BJ (cell line): ENCODE measurements at regions not wholly inside any gene's neighbourhood (a gene's known extent, or its start where the extent isn't known, plus 50 kb on each side); places are given as distances from the start of the nearest gene placed in this dataset.

ENCODE experiments used
- CTCF ChIA-PET: fragments of 350-600 bp; formaldehyde crosslinking; extraction: SDS; loops from one replicate; lab custom pipeline; 2021; ENCODE audit warnings: antibody characterized with exemption, inconsistent platforms; lab: Yijun Ruan, JAX
- POLR2A ChIA-PET: fragments of 300-600 bp; sonication (Branson Sonifier 250); formaldehyde crosslinking; extraction: SDS; loops from one replicate; lab custom pipeline; 2021; ENCODE audit warnings: antibody characterized with exemption; lab: Charles Lee
- DNase-seq: peaks from one replicate; pipeline ENCODE4 v3.0.0-alpha.2; 2011; ENCODE audit warnings: low read depth
- H3K27me3 ChIP-seq: 2 replicates; pipeline ENCODE4 v1.6.0; 2011; ENCODE audit warnings: low read length; ENCODE audit not compliant: control insufficient read depth, insufficient read depth
- H3K36me3 ChIP-seq: 2 replicates; pipeline ENCODE4 v1.5.1; 2011; ENCODE audit warnings: low read length; ENCODE audit not compliant: control insufficient read depth, insufficient read depth
- H3K4me3 ChIP-seq: 2 replicates; pipeline ENCODE4 v1.5.1; 2011; ENCODE audit warnings: low read depth, mild to moderate bottlenecking, control low read depth, low read length
- TF ChIP-seq, protein P1 (sequence below): IDR thresholded peaks from 2 replicates; pipeline ENCODE4 v1.5.1; 2011; ENCODE audit warnings: low read depth, mild to moderate bottlenecking, control low read depth, inconsistent platforms, low read length, moderate library complexity; ENCODE audit not compliant: insufficient read depth

DNA sequence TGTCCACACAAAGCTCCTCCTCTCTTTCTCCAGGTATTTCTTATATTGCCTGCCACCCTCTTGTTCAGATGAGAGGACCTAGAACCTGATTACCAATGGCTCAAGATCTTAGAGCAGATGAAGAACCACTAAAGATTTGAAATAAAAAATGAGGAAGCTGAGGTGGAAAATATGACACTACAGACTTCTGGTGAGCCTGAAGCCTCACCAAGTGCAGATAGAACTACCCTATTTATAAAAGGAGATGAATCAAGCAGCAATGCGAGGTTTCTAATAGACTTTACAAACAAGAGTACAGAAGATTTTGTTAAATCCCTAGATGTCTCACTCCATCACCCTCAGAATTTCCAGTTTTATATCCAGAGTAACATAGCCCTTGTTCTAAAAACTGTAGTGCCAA is 345.8 kb downstream of the TBC1D4 start:
- ChIA-PET POLR2A (no interaction called here), CTCF (interaction anchor here (0.8 to 0.9 kb wide), 3 partner anchors 15 to 83 kb away, joined by 3 read pairs; no protein-coding TSS in a partner anchor)
- no peak for DNase-seq

DNA sequence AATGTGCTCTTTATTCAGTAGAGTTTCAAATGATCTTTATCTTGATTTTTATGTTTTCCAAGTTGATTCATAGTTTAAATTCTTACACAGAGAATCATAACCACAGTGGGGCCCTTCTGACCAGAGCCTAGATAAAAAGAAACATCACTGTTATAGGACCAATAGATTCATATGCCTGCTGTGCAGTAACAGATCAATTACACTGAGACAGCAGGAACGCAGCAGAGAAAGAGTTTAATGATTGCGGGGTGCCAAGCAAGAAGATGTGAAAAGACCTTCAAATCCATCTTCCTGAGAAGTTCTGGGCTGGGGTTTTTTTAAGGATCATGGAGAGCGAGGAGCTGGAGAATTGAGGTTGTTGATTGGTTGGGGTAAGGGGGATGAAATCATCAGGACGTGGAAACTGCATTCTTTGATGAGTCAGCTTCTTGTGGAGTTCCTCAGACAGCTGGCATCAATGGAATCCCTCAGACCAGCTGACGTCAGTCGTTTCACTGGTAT is 346.6 kb downstream of the TBC1D4 start:
- TF ChIP-seq, protein P1, sequence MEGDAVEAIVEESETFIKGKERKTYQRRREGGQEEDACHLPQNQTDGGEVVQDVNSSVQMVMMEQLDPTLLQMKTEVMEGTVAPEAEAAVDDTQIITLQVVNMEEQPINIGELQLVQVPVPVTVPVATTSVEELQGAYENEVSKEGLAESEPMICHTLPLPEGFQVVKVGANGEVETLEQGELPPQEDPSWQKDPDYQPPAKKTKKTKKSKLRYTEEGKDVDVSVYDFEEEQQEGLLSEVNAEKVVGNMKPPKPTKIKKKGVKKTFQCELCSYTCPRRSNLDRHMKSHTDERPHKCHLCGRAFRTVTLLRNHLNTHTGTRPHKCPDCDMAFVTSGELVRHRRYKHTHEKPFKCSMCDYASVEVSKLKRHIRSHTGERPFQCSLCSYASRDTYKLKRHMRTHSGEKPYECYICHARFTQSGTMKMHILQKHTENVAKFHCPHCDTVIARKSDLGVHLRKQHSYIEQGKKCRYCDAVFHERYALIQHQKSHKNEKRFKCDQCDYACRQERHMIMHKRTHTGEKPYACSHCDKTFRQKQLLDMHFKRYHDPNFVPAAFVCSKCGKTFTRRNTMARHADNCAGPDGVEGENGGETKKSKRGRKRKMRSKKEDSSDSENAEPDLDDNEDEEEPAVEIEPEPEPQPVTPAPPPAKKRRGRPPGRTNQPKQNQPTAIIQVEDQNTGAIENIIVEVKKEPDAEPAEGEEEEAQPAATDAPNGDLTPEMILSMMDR, result no peak
- H3K27me3 ChIP-seq, result no peaks in the 10 kb centered on the region
- H3K36me3 ChIP-seq, result no peaks in the 10 kb centered on the region
- CTCF ChIA-PET, result interaction anchor here (0.9 kb wide), 2 partner anchors 16 to 17 kb away, joined by 3 read pairs; no protein-coding TSS in a partner anchor
- H3K4me3 ChIP-seq, result no peak overlapping the region
- POLR2A ChIA-PET, result no interaction called here
- peak; percentile 58 for DNase-seq

More for the DNA sequence above, 345.8 kb downstream of the TBC1D4 start:
- TF ChIP-seq, protein P1, result no peak
- H3K27me3 ChIP-seq, result no peaks in the 10 kb centered on the region
- H3K36me3 ChIP-seq, result no peaks in the 10 kb centered on the region
- H3K4me3 ChIP-seq, result no peak overlapping the region

DNA sequence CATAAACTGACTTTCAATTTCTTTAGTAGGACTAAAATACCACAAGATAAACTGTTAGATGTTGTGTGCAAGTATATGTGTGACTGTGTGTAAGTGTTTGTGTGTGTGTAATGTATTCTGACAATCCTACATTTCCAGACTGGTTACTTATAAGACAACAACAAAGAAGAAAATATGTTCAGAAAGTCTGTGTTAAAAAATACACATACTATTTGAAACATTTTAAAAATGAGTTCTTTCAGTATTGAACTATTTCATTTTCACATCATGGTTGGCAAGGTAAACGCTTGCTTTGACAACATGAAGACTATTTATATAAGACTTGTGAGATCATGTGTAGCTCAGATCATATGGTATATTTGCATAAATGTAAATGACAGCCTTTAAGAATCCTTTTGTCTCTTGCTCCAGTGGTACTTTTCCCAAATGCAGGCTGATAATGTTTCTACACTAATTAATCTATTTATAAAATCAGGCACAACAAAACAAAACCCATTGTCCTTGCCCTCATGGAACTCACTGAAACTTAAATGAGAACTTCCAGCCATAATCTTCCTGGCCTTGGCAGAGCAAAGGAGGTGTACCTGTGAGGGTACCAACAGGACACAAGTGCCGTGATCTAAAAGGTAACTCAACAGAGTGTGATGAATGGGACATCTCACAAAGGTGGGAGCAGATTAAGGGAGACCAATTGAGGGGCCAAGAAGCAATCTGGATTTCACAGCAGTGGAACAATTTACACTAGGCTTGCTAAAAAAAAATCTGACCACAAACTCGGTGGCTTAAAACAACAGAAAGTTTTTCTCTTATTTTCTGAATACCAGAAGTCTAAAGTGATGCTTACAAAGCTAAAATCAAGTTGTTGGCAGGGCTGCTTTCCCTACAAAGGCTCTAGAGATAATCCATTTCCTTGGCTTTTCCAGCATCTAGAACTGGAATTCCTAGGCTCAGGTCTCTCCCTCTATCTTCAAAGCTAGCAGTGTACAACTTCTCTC is 349.0 kb downstream of the TBC1D4 start:
- TF ChIP-seq, protein P1, result no peak
- POLR2A ChIA-PET, result no interaction called here
- no peaks in the 10 kb centered on the region for H3K36me3 ChIP-seq
- DNase-seq, result no peak
- no peak overlapping the region for H3K4me3 ChIP-seq
- no peaks in the 10 kb centered on the region for H3K27me3 ChIP-seq
- CTCF ChIA-PET, result interaction anchor here (0.6 to 1.1 kb wide), 4 partner anchors 10 to 914 kb away, joined by 3 to 4 read pairs (median 3); no protein-coding TSS in a partner anchor

DNA sequence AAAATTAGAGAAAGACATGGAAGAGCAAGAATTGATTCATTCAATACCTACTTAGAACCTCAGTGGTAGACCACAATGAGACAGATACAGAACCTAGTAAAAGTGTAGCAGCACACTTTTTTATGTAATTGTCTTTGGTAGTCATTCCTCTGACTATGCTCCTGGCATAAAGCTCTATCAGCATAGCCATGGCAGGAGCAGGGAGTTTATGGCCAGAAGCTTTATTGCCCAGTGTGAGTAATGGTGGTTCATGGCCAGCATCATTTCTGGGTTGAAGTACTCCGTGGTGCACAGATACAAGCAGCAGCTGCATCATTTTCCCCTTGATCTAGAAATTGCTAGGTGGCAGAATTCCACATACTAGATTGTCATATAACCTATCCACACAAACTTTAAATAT is 352.6 kb downstream of the TBC1D4 start:
- CTCF ChIA-PET, result interaction anchor here (2.4 kb wide), 1 partner anchor 9 kb away, joined by 8 read pairs; no protein-coding TSS in a partner anchor
- Histone ChIP-seq H3K36me3 (no peaks in the 10 kb centered on the region), H3K27me3 (no peaks in the 10 kb centered on the region), H3K4me3 (no peak overlapping the region)
- POLR2A ChIA-PET, result no interaction called here
- TF ChIP-seq, protein P1, result no peak
- no peak for DNase-seq

DNA sequence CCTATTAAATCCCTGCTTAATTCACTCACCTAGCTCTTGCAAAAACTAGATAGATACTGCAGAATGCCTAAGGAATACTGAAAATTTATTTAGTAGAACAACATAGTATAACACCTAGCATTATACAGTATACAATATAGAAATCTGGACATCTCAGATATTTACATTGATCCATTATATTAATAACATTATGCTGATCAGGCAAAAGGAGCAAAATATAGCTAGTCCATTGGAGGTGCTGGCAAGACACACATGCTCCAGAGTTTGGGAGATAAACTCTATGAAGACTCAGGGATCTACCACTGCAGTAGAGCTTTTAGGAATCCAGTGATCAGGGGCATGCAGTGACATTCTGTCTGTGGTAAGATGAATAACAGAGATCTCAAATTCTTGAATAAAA is 357.6 kb downstream of the TBC1D4 start:
- POLR2A ChIA-PET, result no interaction called here
- Histone ChIP-seq H3K36me3 (no peaks in the 10 kb centered on the region), H3K27me3 (no peaks in the 10 kb centered on the region), H3K4me3 (no peak overlapping the region)
- CTCF ChIA-PET, result no interaction called here
- TF ChIP-seq, protein P1, result no peak
- no peak for DNase-seq
